Amniotic stem cell (primary cell): ENCODE measurements at regions not wholly inside any gene's neighbourhood (a gene's known extent, or its start where the extent isn't known, plus 50 kb on each side); places are given as distances from the start of the nearest gene placed in this dataset.

ENCODE experiments used
- DNase-seq: peaks from one replicate; lab custom pipeline; 2025; lab: John Stamatoyannopoulos, UW

GRCh38 chr18:61256291-61256690 lies 76.9 kb upstream of the CDH20 start:
- no peak for DNase-seq

GRCh38 chr18:61261870-61262269 lies 71.4 kb upstream of the CDH20 start:
- no peak for DNase-seq

GRCh38 chr18:61272793-61273192 lies 60.4 kb upstream of the CDH20 start:
- no peak for DNase-seq

GRCh38 chr18:61273533-61273932 lies 59.7 kb upstream of the CDH20 start:
- DNase-seq = no peak

GRCh38 chr18:61274416-61274960 lies 58.7 kb upstream of the CDH20 start:
- no peak for DNase-seq

- no peak for DNase-seq
These were observed 55.4 kb upstream of the CDH20 start for GRCh38 chr18:61277808-61278207.

- no peak for DNase-seq
These were observed 51.8 kb upstream of the CDH20 start for GRCh38 chr18:61281431-61281830.

GRCh38 chr18:61282926-61283325 lies 50.3 kb upstream of the CDH20 start:
- DNase-seq = no peak
